Tibial artery (tissue), 4 donors: ENCODE measurements at regions not wholly inside any gene's neighbourhood (a gene's known extent, or its start where the extent isn't known, plus 50 kb on each side); places are given as distances from the start of the nearest gene placed in this dataset.
A peak's percentile ranks its signal among the peaks of the same experiment; 100 is the strongest.

ENCODE experiments used
- DNase-seq, 2 donors: peaks; one replicate each; pipeline ENCODE4 v3.0.0-alpha.2; 2019
- H3K27ac ChIP-seq, 2 donors: fragments of 200-600 bp; sonication (generic) in 1 of 2; 1 replicate in 1 of 2; 2 replicates in 1 of 2; pipeline ENCODE4 v1.5.1; 2018 to 2019; ENCODE audit warnings: mild to moderate bottlenecking in 1 of 2
- H3K27me3 ChIP-seq, 2 donors: fragments of 200-600 bp; sonication (generic) in 1 of 2; one replicate each; pipeline versions ENCODE4 v1.5.1 to v1.6.0; 2016 to 2019
- H3K36me3 ChIP-seq, 3 donors: fragments of 200-600 bp; sonication (generic) in 2 of 3; one replicate each; pipeline ENCODE4 v1.5.1; 2016 to 2019; ENCODE audit warnings: mild to moderate bottlenecking in 2 of 3
- H3K4me1 ChIP-seq, 4 donors: fragments of 200-600 bp; sonication (generic) in 2 of 4; 1 replicate in 3 of 4; 2 replicates in 1 of 4; pipeline ENCODE4 v1.5.1; 2016 to 2019
- H3K4me3 ChIP-seq, 2 donors: fragments of 200-600 bp; sonication (generic) in 1 of 2; 1 replicate in 1 of 2; 2 replicates in 1 of 2; pipeline ENCODE4 v1.5.1; 2018 to 2019; ENCODE audit warnings: mild to moderate bottlenecking in 2 of 2
- H3K9me3 ChIP-seq, 3 donors: fragments of 200-600 bp; sonication (generic) in 1 of 3; one replicate each; pipeline ENCODE4 v1.5.1; 2016 to 2019
- intact Hi-C: fragments of 100-400 bp; cut with DNase I; formaldehyde crosslinking; loops from one replicate; pipeline ENCODE4 v1.15.0; 2023; ENCODE audit warnings: low total_unique reads
- TF ChIP-seq, protein P1 (sequence below), 2 experiments: fragments of 200-600 bp in 1 of 2; fragments of 450-650 bp in 1 of 2; IDR thresholded peaks; one replicate each; pipeline ENCODE4 v1.5.1; 2017 to 2019; ENCODE audit warnings: antibody characterized with exemption in 2 of 2, mild to moderate bottlenecking in 1 of 2, moderate library complexity in 1 of 2

DNA sequence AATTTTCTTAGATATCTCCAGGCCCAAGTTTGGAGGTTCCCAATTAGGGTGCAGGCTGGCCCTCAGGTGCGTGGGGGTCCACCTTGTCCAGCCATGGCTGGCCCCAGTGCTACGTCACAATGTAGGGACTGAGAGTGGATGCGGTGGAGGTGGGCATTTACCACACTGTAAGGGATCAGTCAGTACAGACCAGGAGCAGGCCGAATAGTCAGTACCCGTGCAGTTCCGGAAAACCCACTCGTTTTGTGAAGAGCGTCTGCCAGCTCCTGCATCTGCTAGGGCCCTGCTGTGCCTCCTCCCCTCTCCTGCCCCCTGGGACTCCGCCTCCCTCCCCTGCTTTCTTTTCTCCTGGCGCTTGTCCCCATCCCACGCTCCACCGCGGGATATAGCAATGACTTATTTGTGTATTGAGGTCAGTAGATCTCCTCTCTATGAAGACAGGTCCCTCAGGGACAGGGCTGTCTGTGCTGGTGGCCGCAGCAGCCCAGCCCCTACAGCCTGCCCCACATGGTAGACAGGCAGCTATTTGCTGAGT is 50.4 kb upstream of the SEPTIN5 start:
- no peaks in the 10 kb centered on the region for H3K36me3 ChIP-seq
- TF ChIP-seq, protein P1, sequence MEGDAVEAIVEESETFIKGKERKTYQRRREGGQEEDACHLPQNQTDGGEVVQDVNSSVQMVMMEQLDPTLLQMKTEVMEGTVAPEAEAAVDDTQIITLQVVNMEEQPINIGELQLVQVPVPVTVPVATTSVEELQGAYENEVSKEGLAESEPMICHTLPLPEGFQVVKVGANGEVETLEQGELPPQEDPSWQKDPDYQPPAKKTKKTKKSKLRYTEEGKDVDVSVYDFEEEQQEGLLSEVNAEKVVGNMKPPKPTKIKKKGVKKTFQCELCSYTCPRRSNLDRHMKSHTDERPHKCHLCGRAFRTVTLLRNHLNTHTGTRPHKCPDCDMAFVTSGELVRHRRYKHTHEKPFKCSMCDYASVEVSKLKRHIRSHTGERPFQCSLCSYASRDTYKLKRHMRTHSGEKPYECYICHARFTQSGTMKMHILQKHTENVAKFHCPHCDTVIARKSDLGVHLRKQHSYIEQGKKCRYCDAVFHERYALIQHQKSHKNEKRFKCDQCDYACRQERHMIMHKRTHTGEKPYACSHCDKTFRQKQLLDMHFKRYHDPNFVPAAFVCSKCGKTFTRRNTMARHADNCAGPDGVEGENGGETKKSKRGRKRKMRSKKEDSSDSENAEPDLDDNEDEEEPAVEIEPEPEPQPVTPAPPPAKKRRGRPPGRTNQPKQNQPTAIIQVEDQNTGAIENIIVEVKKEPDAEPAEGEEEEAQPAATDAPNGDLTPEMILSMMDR (IDR thresholded peaks at IDR 0.05), result no peak
- H3K4me3 ChIP-seq, result peak overlapping the region; percentile 4 to 28
- peaks cover 0 to 43% (median 35%) of the 10 kb centered on the region in 4 donors for H3K4me1 ChIP-seq
- intact Hi-C loops, result no loop called here
- H3K27me3 ChIP-seq, result no peaks in the 10 kb centered on the region
- peak in 1 of 2 donors; percentile 80 for DNase-seq
- peak overlapping the region; percentile 27 to 56 for H3K27ac ChIP-seq
- H3K9me3 ChIP-seq, result no peaks in the 10 kb centered on the region

DNA sequence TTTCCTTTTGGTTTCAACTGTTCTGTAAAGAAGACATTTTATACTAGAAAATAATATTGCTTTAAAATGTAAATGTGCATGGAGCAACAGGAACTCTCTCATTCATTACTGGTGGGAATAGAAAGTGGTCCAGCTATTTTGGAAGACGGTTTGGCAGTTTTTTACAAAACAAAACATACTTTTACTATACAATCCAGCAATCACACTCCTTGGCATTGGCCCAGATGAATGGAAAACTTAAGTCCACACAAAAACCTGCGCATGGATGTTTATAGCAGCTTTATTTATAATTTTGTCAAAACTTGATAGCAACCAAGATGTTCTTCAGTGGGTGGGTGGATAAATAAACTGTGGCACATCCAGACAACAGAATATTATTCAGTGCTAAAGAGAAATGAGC is 49.9 kb upstream of the SEPTIN5 start:
- no peaks in the 10 kb centered on the region for H3K9me3 ChIP-seq
- H3K36me3 ChIP-seq, result no peaks in the 10 kb centered on the region
- intact Hi-C loops, result no loop called here
- H3K4me3 ChIP-seq, result peak overlapping the region; percentile 4 to 28
- TF ChIP-seq, protein P1 (IDR thresholded peaks at IDR 0.05), result no peak
- H3K4me1 ChIP-seq, result peaks cover 0 to 43% (median 35%) of the 10 kb centered on the region in 4 donors
- H3K27me3 ChIP-seq, result no peaks in the 10 kb centered on the region
- no peak for DNase-seq
- peak overlapping the region; percentile 27 to 56 for H3K27ac ChIP-seq
